H1 (cell line): ENCODE measurements at regions not wholly inside any gene's neighbourhood (a gene's known extent, or its start where the extent isn't known, plus 50 kb on each side); places are given as distances from the start of the nearest gene placed in this dataset.

ENCODE experiments used
- CTCF ChIA-PET: fragments of 300-600 bp; sonication (Branson Sonifier 250); formaldehyde crosslinking; loops from one replicate; lab custom pipeline; 2021; ENCODE audit not compliant: partially characterized antibody; lab: Charles Lee
- POLR2A ChIA-PET: fragments of 300-600 bp; sonication (Branson Sonifier 250); formaldehyde crosslinking; loops from one replicate; lab custom pipeline; 2021; ENCODE audit warnings: inconsistent platforms; ENCODE audit not compliant: partially characterized antibody; lab: Charles Lee
- DNase-seq, 2 experiments: peaks; one replicate each; pipeline versions ENCODE4 v3.0.0 to v3.0.0-alpha.2; 2010 to 2022; ENCODE audit warnings: low spot score in 2 of 2, low read depth in 1 of 2, mixed read lengths in 1 of 2
- FAIRE-seq: peaks from 2 replicates; lab custom pipeline; 2011; peaks lifted over from hg19 to GRCh38; lab: Jason Lieb, UNC
- H2AFZ ChIP-seq: 2 replicates; pipeline ENCODE4 v1.8.1; 2012; ENCODE audit warnings: low read length, inconsistent platforms
- H2AK5ac ChIP-seq: 2 replicates; pipeline ENCODE4 v1.6.1; 2013; ENCODE audit warnings: low read depth, low read length
- H2BK120ac ChIP-seq: replicated peaks from 2 replicates; pipeline ENCODE3; 2013; ENCODE audit warnings: low read depth, low read length, inconsistent platforms
- H2BK12ac ChIP-seq: 2 replicates; pipeline ENCODE4 v1.6.1; 2013; ENCODE audit warnings: low read depth, low read length
- H2BK15ac ChIP-seq: 2 replicates; pipeline ENCODE4 v1.6.1; 2013; ENCODE audit warnings: low read length
- H2BK20ac ChIP-seq: 2 replicates; pipeline ENCODE4 v1.6.1; 2013; ENCODE audit warnings: low read length
- H2BK5ac ChIP-seq: 2 replicates; pipeline ENCODE4 v1.6.1; 2013; ENCODE audit warnings: low read depth, low read length
- H3K14ac ChIP-seq: 2 replicates; pipeline ENCODE4 v1.6.1; 2013; ENCODE audit warnings: inconsistent platforms; ENCODE audit not compliant: insufficient read length
- H3K18ac ChIP-seq: 2 replicates; pipeline ENCODE4 v1.6.1; 2013; ENCODE audit warnings: low read length; ENCODE audit errors: extremely low read depth
- H3K23ac ChIP-seq: 2 replicates; pipeline ENCODE4 v1.6.1; 2013; ENCODE audit warnings: inconsistent platforms; ENCODE audit not compliant: insufficient read length
- H3K23me2 ChIP-seq: 2 replicates; pipeline ENCODE4 v1.6.1; 2013; ENCODE audit warnings: low read depth, low read length
- H3K27ac ChIP-seq: 2 replicates; pipeline ENCODE4 v1.6.1; 2011; ENCODE audit warnings: low read depth, low read length, inconsistent platforms
- H3K27me3 ChIP-seq, 4 experiments: replicated peaks in 1 of 4; 1 replicate in 1 of 4; 2 replicates in 3 of 4; pipeline versions ENCODE4 v1.6.1 to v1.8.1; 2011 to 2013; ENCODE audit warnings: low read length in 3 of 4, mild to moderate bottlenecking in 3 of 4, inconsistent platforms in 2 of 4, mixed read lengths in 2 of 4, moderate library complexity in 1 of 4; ENCODE audit not compliant: control insufficient read depth in 3 of 4, insufficient read depth in 3 of 4; ENCODE audit errors: extremely low read depth in 1 of 4
- H3K36me3 ChIP-seq, 4 experiments: 2 replicates each; pipeline versions ENCODE4 v1.6.1 to v1.8.1; 2011 to 2013; ENCODE audit warnings: mild to moderate bottlenecking in 4 of 4, low read length in 3 of 4, moderate library complexity in 2 of 4, control low read depth in 1 of 4, inconsistent platforms in 1 of 4; ENCODE audit not compliant: insufficient read depth in 4 of 4, control insufficient read depth in 2 of 4
- H3K4ac ChIP-seq: replicated peaks from 2 replicates; pipeline ENCODE3; 2013; ENCODE audit warnings: low read length, low read depth, mixed read lengths, inconsistent platforms; ENCODE audit not compliant: insufficient read length
- H3K4me1 ChIP-seq, 4 experiments: replicated peaks in 1 of 4; 1 replicate in 1 of 4; 2 replicates in 3 of 4; pipeline versions ENCODE4 v1.6.1 to v1.8.1; 2011 to 2013; ENCODE audit warnings: low read length in 3 of 4, inconsistent platforms in 2 of 4, mixed read lengths in 1 of 4; ENCODE audit not compliant: insufficient read depth in 4 of 4, control insufficient read depth in 3 of 4
- H3K4me2 ChIP-seq, 2 experiments: 2 replicates each; pipeline versions ENCODE4 v1.6.1 to v1.8.1; 2011 to 2013; ENCODE audit warnings: low read depth in 2 of 2, low read length in 2 of 2, control low read depth in 1 of 2, inconsistent platforms in 1 of 2, mild to moderate bottlenecking in 1 of 2; ENCODE audit not compliant: insufficient read depth in 1 of 2
- H3K4me3 ChIP-seq, 4 experiments: fragments of 200-600, 300-600 bp in 1 of 4; sonication (generic), shearing (Covaris generic), sonication (Bioruptor Twin) in 1 of 4; 2 replicates each; pipeline versions ENCODE4 v1.5.1 to v1.8.1; 2011 to 2016; ENCODE audit warnings: low read length in 4 of 4, low read depth in 3 of 4, control low read depth in 2 of 4, inconsistent platforms in 2 of 4, mild to moderate bottlenecking in 2 of 4, mixed read lengths in 1 of 4, moderate library complexity in 1 of 4; ENCODE audit not compliant: insufficient read depth in 2 of 4; ENCODE audit errors: extremely low read depth in 1 of 4
- H3K56ac ChIP-seq: replicated peaks from 2 replicates; pipeline ENCODE3; 2013; ENCODE audit warnings: low read depth, mild to moderate bottlenecking, mixed read lengths, low read length, inconsistent platforms; ENCODE audit not compliant: insufficient read length
- H3K79me1 ChIP-seq: 2 replicates; pipeline ENCODE4 v1.6.1; 2013; ENCODE audit warnings: low read depth, low read length, control low read depth
- H3K79me2 ChIP-seq, 2 experiments: 2 replicates each; pipeline versions ENCODE4 v1.6.1 to v1.8.1; 2012 to 2013; ENCODE audit warnings: low read length in 2 of 2, mild to moderate bottlenecking in 2 of 2, inconsistent platforms in 1 of 2; ENCODE audit not compliant: insufficient read depth in 2 of 2, control insufficient read depth in 1 of 2
- H3K9ac ChIP-seq, 4 experiments: replicated peaks in 1 of 4; 1 replicate in 1 of 4; 2 replicates in 3 of 4; pipeline versions ENCODE4 v1.6.1 to v1.8.1; 2011 to 2013; ENCODE audit warnings: low read depth in 3 of 4, low read length in 3 of 4, control low read depth in 2 of 4, mild to moderate bottlenecking in 2 of 4, moderate library complexity in 2 of 4, inconsistent platforms in 1 of 4; ENCODE audit errors: extremely low read depth in 1 of 4
- H3K9me3 ChIP-seq, 2 experiments: 2 replicates each; pipeline versions ENCODE4 v1.6.1 to v1.8.1; 2012 to 2013; ENCODE audit warnings: mild to moderate bottlenecking in 2 of 2, moderate library complexity in 2 of 2, control low read depth in 1 of 2, inconsistent platforms in 1 of 2, low read depth in 1 of 2, low read length in 1 of 2, mixed read lengths in 1 of 2; ENCODE audit not compliant: insufficient read depth in 2 of 2
- H4K20me1 ChIP-seq, 2 experiments: replicated peaks in 1 of 2; 2 replicates each; pipeline versions ENCODE3 to v1.8.1; 2011 to 2013; ENCODE audit warnings: inconsistent platforms in 2 of 2, low read length in 2 of 2, mild to moderate bottlenecking in 1 of 2; ENCODE audit not compliant: insufficient read depth in 2 of 2, control insufficient read depth in 1 of 2
- H4K5ac ChIP-seq: 2 replicates; pipeline ENCODE4 v1.6.1; 2013; ENCODE audit warnings: low read length, low read depth, mixed read lengths, inconsistent platforms; ENCODE audit not compliant: insufficient read length
- H4K8ac ChIP-seq: 2 replicates; pipeline ENCODE4 v1.8.0; 2013; ENCODE audit warnings: mild to moderate bottlenecking, moderate library complexity, low read length, inconsistent platforms; ENCODE audit not compliant: insufficient read depth; ENCODE audit errors: extremely low read depth
- H4K91ac ChIP-seq: replicated peaks from 2 replicates; pipeline ENCODE3; 2013; ENCODE audit warnings: low read length, mixed read lengths, inconsistent platforms; ENCODE audit not compliant: insufficient read length
- CREB1 ChIP-seq: IDR thresholded peaks from 2 replicates; pipeline ENCODE4 v1.6.1; 2012; ENCODE audit warnings: inconsistent platforms
- RXRA ChIP-seq: IDR thresholded peaks from 2 replicates; pipeline ENCODE4 v1.6.1; 2011; ENCODE audit warnings: low read depth, mild to moderate bottlenecking, low read length, moderate library complexity; ENCODE audit not compliant: insufficient read depth
- WGBS, 2 experiments: shearing (Covaris generic) in 1 of 2; methylation state at CpG; one replicate each; pipeline versions ENCODE4 v1.1.6 to v1.1.7; 2013 to 2015; ENCODE audit warnings: low lambda C conversion rate in 2 of 2, mixed read lengths in 2 of 2, inconsistent platforms in 1 of 2, low coverage in 1 of 2, missing lambda C conversion rate in 1 of 2; ENCODE audit not compliant: insufficient replicate concordance in 2 of 2, insufficient coverage in 1 of 2, insufficient read length in 1 of 2; ENCODE audit errors: extremely low coverage in 1 of 2, missing lambda C conversion rate in 1 of 2; 5-methylcytosine and 5-hydroxymethylcytosine counted together

DNA sequence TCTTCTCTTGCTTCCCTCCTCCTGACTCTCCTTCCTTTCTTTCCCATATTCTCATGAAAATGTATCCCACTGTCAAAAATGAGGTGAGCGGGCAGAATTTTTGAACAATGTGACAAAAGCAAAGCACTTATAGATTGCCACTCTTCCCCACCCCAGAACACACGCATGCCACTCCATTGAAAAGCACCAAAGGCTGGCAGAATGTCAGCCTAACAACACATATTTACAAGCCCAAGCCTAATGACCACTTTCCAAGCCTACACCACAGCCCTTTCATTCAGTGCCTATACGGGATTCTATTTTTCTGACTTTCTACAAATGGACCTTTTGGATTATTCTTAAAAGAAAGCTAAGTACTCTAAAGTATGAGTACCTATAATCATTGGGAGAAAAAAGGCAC, 62.9 kb upstream of the METAP2 start (continued):
- no peak for TF ChIP-seq CREB1

DNA sequence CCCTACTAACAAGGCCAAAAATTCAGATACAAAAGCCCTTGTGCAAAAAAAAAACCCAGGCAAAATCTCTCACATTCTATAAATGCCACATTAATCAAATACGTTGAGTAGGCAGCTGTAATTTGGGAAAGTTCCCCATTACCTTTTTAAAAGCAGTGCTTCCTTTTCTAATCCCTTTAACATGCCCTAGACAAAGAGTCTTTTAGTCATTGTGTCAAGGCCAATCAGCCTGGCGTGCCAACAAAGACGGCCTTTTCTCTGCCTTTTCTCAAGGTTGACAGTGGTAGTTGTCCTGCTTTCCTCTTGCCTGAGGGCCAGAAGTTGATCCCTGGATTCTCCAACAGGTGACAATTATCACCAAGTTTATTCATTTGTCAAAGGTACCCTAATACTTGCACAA, 62.5 kb upstream of the METAP2 start:
- Histone ChIP-seq H3K27me3 (no peaks in the 10 kb centered on the region), H2BK5ac (no peak overlapping the region), H2AFZ (0 out of 2 replicates have a peak overlapping the region, but pooled peaks have one; percentile 15), H4K8ac (no peak overlapping the region), H3K4ac (no peak overlapping the region), H3K4me3 (no peak overlapping the region), H3K4me1 (no peaks in the 10 kb centered on the region; a peak in 1 of 7 replicates), H3K56ac (no peak overlapping the region), H3K14ac (no peak overlapping the region), H3K23ac (no peak overlapping the region), H3K79me1 (no peaks in the 10 kb centered on the region), H4K20me1 (no peaks in the 10 kb centered on the region), H2BK20ac (no peak overlapping the region), H3K27ac (no peak overlapping the region), H3K23me2 (no peaks in the 10 kb centered on the region), H4K91ac (no peak overlapping the region), H2AK5ac (no peak overlapping the region), H3K36me3 (no peaks in the 10 kb centered on the region), H4K5ac (no peak overlapping the region), H2BK12ac (no peak overlapping the region), H3K18ac (no peak overlapping the region), H2BK15ac (no peak overlapping the region), H3K9me3 (no peaks in the 10 kb centered on the region), H3K79me2 (no peaks in the 10 kb centered on the region), H3K4me2 (no peak overlapping the region), H3K9ac (no peak overlapping the region), H2BK120ac (no peak overlapping the region)
- POLR2A ChIA-PET, result no interaction called here
- DNase-seq, result no peak
- CTCF ChIA-PET, result no interaction called here
- TF ChIP-seq RXRA, result no peak
- FAIRE-seq, result no peak
- WGBS, 2 experiments, result 88% methylated on average over 3 of the region's 3 CpGs; no CpG with 5 or more reads in 1 of the 2 experiments
